GM12878 (cell line): ENCODE measurements at regions not wholly inside any gene's neighbourhood (a gene's known extent, or its start where the extent isn't known, plus 50 kb on each side); places are given as distances from the start of the nearest gene placed in this dataset.

Source experiments
- ATAC-seq: fragments of 200-7000 bp; cut with Tn5 transposase; 3 replicates; pipeline ENCODE4 v1.9.1; 2020; ENCODE audit warnings: mild to moderate bottlenecking, moderate library complexity
- BruUV-seq: library from RNA; stranded (reverse); fragments of 400-500 nt; replicated peaks from 2 replicates; lab custom pipeline; 2021; lab: Mats Ljungman, UMichigan
- CTCF ChIA-PET: fragments of 300-600 bp; sonication (Branson Sonifier 250); formaldehyde crosslinking; extraction: SDS; loops from one replicate; lab custom pipeline; 2021; ENCODE audit warnings: inconsistent platforms; lab: Yijun Ruan, JAX
- POLR2A ChIA-PET: fragments of 350-600 bp; formaldehyde crosslinking; extraction: SDS; loops from one replicate; lab custom pipeline; 2021; ENCODE audit warnings: inconsistent platforms; lab: Charles Lee
- RAD21 ChIA-PET: fragments of 300-600 bp; sonication (Branson Sonifier 250); formaldehyde crosslinking; loops from one replicate; lab custom pipeline; 2023; ENCODE audit warnings: antibody characterized with exemption; ENCODE audit not compliant: unreplicated experiment; lab: Charles Lee
- SMC1A ChIA-PET: fragments of 300-600 bp; sonication (Branson Sonifier 250); formaldehyde crosslinking; loops from one replicate; lab custom pipeline; 2023; ENCODE audit not compliant: unreplicated experiment, uncharacterized antibody; lab: Charles Lee
- DNase-seq: peaks from one replicate; pipeline ENCODE4 v3.0.0-alpha.2; 2011; ENCODE audit warnings: low read depth, low spot score
- FAIRE-seq: peaks from 3 replicates; lab custom pipeline; 2011; peaks lifted over from hg19 to GRCh38; lab: Jason Lieb, UNC
- H2AFZ ChIP-seq: 2 replicates; pipeline ENCODE4 v1.6.0; 2011; ENCODE audit warnings: low read depth, low read length, control low read depth; ENCODE audit not compliant: control insufficient read depth
- H3K27ac ChIP-seq: 2 replicates; pipeline ENCODE4 v1.5.1; 2011; ENCODE audit warnings: control low read depth; ENCODE audit not compliant: control insufficient read depth, insufficient read depth
- H3K27me3 ChIP-seq, 2 experiments: replicated peaks in 1 of 2; 2 replicates each; pipeline versions ENCODE4 v1.6.0 to v1.6.1; 2011; ENCODE audit warnings: low read length in 1 of 2; ENCODE audit not compliant: control insufficient read depth in 2 of 2, insufficient read depth in 2 of 2
- H3K36me3 ChIP-seq, 2 experiments: 2 replicates each; pipeline ENCODE4 v1.5.1; 2011; ENCODE audit warnings: low read length in 1 of 2; ENCODE audit not compliant: control insufficient read depth in 2 of 2, insufficient read depth in 2 of 2
- H3K4me1 ChIP-seq: 2 replicates; pipeline ENCODE4 v1.6.1; 2011; ENCODE audit warnings: mild to moderate bottlenecking, low read length, moderate library complexity, mixed read lengths; ENCODE audit not compliant: control insufficient read depth, insufficient read depth
- H3K4me2 ChIP-seq: 2 replicates; pipeline ENCODE4 v1.6.0; 2011; ENCODE audit warnings: control low read depth; ENCODE audit not compliant: control insufficient read depth, insufficient read depth
- H3K4me3 ChIP-seq: fragments of 200-600 bp; sonication (generic); 2 replicates; pipeline ENCODE4 v1.5.1; 2016
- H3K79me2 ChIP-seq: 2 replicates; pipeline ENCODE4 v1.6.0; 2011; ENCODE audit warnings: low read length; ENCODE audit not compliant: control insufficient read depth, insufficient read depth
- H3K9ac ChIP-seq: 2 replicates; pipeline ENCODE4 v1.8.0; 2011; ENCODE audit warnings: low read length, control low read depth, mixed read lengths; ENCODE audit not compliant: control insufficient read depth, insufficient read depth
- H3K9me3 ChIP-seq: replicated peaks from 3 replicates; pipeline ENCODE4 v1.5.1; 2011; ENCODE audit warnings: mild to moderate bottlenecking, low read length; ENCODE audit not compliant: control insufficient read depth, insufficient read depth
- H4K20me1 ChIP-seq: 2 replicates; pipeline ENCODE4 v1.6.0; 2011; ENCODE audit not compliant: control insufficient read depth, insufficient read depth
- CUX1 ChIP-seq: IDR thresholded peaks from 2 replicates; pipeline ENCODE4 v1.6.1; 2012; ENCODE audit warnings: improper control_type of control experiment, low read depth, low read length; ENCODE audit not compliant: insufficient replicate concordance
- FOS ChIP-seq: IDR thresholded peaks from 3 replicates; pipeline ENCODE4 v1.6.1; 2011; ENCODE audit warnings: borderline replicate concordance; ENCODE audit not compliant: insufficient read length; ENCODE audit errors: extremely low read depth
- MAX ChIP-seq: IDR thresholded peaks from 2 replicates; pipeline ENCODE4 v1.6.1; 2012; ENCODE audit warnings: low read depth, low read length, improper control_type of control experiment
- MEF2B ChIP-seq: fragments of 450-650 bp; IDR thresholded peaks from 2 replicates; pipeline ENCODE4 v1.6.1; 2018; ENCODE audit warnings: mild to moderate bottlenecking, moderate library complexity; ENCODE audit not compliant: partially characterized antibody, poor library complexity, severe bottlenecking
- MTA2 ChIP-seq: fragments of 450-650 bp; IDR thresholded peaks from 2 replicates; pipeline ENCODE4 v1.6.1; 2016; ENCODE audit warnings: low read depth, mild to moderate bottlenecking, moderate library complexity
- MTA3 ChIP-seq: IDR thresholded peaks from 2 replicates; pipeline ENCODE4 v1.6.1; 2012; ENCODE audit warnings: low read length, inconsistent platforms, borderline replicate concordance
- MYC ChIP-seq: IDR thresholded peaks from 2 replicates; pipeline ENCODE4 v1.6.1; 2011; ENCODE audit warnings: mild to moderate bottlenecking, low read length, moderate library complexity, inconsistent platforms; ENCODE audit not compliant: insufficient read depth, insufficient replicate concordance, insufficient read length, severe bottlenecking
- NFYA ChIP-seq: IDR thresholded peaks from 2 replicates; pipeline ENCODE4 v1.6.1; 2011; ENCODE audit warnings: low read depth, mild to moderate bottlenecking, low read length, improper control_type of control experiment, borderline replicate concordance
- POU2F2 ChIP-seq: IDR thresholded peaks from 3 replicates; pipeline ENCODE4 v1.6.1; 2011; ENCODE audit warnings: low read depth, mild to moderate bottlenecking, low read length, borderline replicate concordance
- RBBP5 ChIP-seq: fragments of 200-600 bp; sonication (generic); conservative IDR thresholded peaks from 2 replicates; pipeline ENCODE4 v1.6.1; 2016
- SMAD1 ChIP-seq: fragments of 450-650 bp; IDR thresholded peaks from 2 replicates; pipeline ENCODE4 v1.6.1; 2018; ENCODE audit warnings: mild to moderate bottlenecking, low read depth; ENCODE audit not compliant: partially characterized antibody
- SUZ12 ChIP-seq: fragments of 200-600 bp; sonication (generic); IDR thresholded peaks from one replicate; pipeline ENCODE4 v1.6.1; 2018; ENCODE audit warnings: antibody characterized with exemption, mild to moderate bottlenecking; ENCODE audit not compliant: unreplicated experiment
- USF1 ChIP-seq: IDR thresholded peaks from 2 replicates; pipeline ENCODE4 v1.6.1; 2011; ENCODE audit warnings: borderline replicate concordance, low read depth, mild to moderate bottlenecking, moderate library complexity, mixed read lengths, low read length; ENCODE audit not compliant: insufficient read depth; ENCODE audit errors: extremely low read length
- ZBTB40 ChIP-seq: fragments of 450-650 bp; IDR thresholded peaks from 2 replicates; pipeline ENCODE4 v1.6.1; 2016; ENCODE audit warnings: mild to moderate bottlenecking, moderate library complexity, borderline replicate concordance
- WGBS: methylation state at CpG from one replicate; pipeline ENCODE4 v1.1.6; 2016; ENCODE audit warnings: low lambda C conversion rate; ENCODE audit not compliant: insufficient replicate concordance, insufficient coverage; ENCODE audit errors: missing lambda C conversion rate; 5-methylcytosine and 5-hydroxymethylcytosine counted together
- in situ Hi-C: fragments of 300-500 bp; cut with MboI; formaldehyde crosslinking; loops from 9 replicates; pipeline ENCODE4 v1.14.3; 2018; ENCODE audit warnings: mixed read lengths
- intact Hi-C: fragments of 100-400 bp; cut with micrococcal nuclease; formaldehyde crosslinking; loops from one replicate; pipeline ENCODE4 v1.14.2; 2022; ENCODE audit not compliant: unreplicated experiment

GRCh38 chr6:119565893-119566292, 216.3 kb upstream of the MAN1A1 start:
- WGBS: 45% methylated on average over 3 of the region's 3 CpGs
- no peak overlapping the region for H3K27ac ChIP-seq
- H3K9ac ChIP-seq: no peak overlapping the region
- ATAC-seq: no peak
- no peaks in the 10 kb centered on the region for H3K4me1 ChIP-seq
- in situ Hi-C loops (no loop called here), intact Hi-C loops (no loop called here)
- RAD21 ChIA-PET: no interaction called here
- no peak overlapping the region for H3K4me2 ChIP-seq
- CTCF ChIA-PET: no interaction called here
- SMC1A ChIA-PET: interaction anchor here (0.6 to 1.8 kb wide), 7 partner anchors 31 to 991 kb away, joined by 3 to 4 read pairs (median 3); no protein-coding TSS in a partner anchor
- FAIRE-seq: no peak
- H3K79me2 ChIP-seq: no peaks in the 10 kb centered on the region
- H3K27me3 ChIP-seq: no peaks in the 10 kb centered on the region
- no TSS peak for BruUV-seq
- H3K36me3 ChIP-seq: no peaks in the 10 kb centered on the region
- no peak overlapping the region for H3K4me3 ChIP-seq
- H3K9me3 ChIP-seq: no peaks in the 10 kb centered on the region
- DNase-seq: no peak
- POLR2A ChIA-PET: interaction anchor here (0.5 kb wide), 1 partner anchor 324 kb away, joined by 3 read pairs; no protein-coding TSS in a partner anchor
- H4K20me1 ChIP-seq: no peaks in the 10 kb centered on the region
- no peak overlapping the region for H2AFZ ChIP-seq
- TF ChIP-seq POU2F2 (no peak), NFYA (no peak), ZBTB40 (no peak), MEF2B (no peak), MTA3 (no peak), SUZ12 (no peak), FOS (no peak), MAX (no peak), CUX1 (no peak), SMAD1 (no peak), USF1 (no peak), MYC (no peak), RBBP5 (no peak), MTA2 (no peak)
